K562 (cell line): ENCODE measurements at regions not wholly inside any gene's neighbourhood (a gene's known extent, or its start where the extent isn't known, plus 50 kb on each side); places are given as distances from the start of the nearest gene placed in this dataset.
"Not testable (repeated sequence)": the region's sequence is repeated elsewhere in the genome, so short reads cannot be mapped to it uniquely, and the experiment has no call there.

Source experiments
- ATAC-seq: fragments of 200-7000 bp; cut with Tn5 transposase; 3 replicates; pipeline ENCODE4 v1.9.1; 2020; ENCODE audit warnings: moderate library complexity
- BruUV-seq: library from RNA; stranded (reverse); fragments of 400-500 nt; replicated peaks from 2 replicates; lab custom pipeline; 2021; lab: Mats Ljungman, UMichigan
- CTCF ChIA-PET: fragments of 300-600 bp; formaldehyde crosslinking; extraction: SDS; loops from one replicate; lab custom pipeline; 2021; ENCODE audit warnings: low intra/inter-chr PET ratio; lab: Yijun Ruan, JAX
- POLR2A ChIA-PET: fragments of 300-600, 350-650 bp; sonication (Branson Sonifier 250); formaldehyde crosslinking; extraction: SDS; loops from one replicate; lab custom pipeline; 2021; ENCODE audit warnings: antibody characterized with exemption, inconsistent platforms; lab: Yijun Ruan, JAX
- DNase-seq, 4 experiments: peaks; one replicate each; pipeline versions ENCODE4 v3.0.0 to v3.0.0-alpha.2; 2011 to 2018; ENCODE audit warnings: low spot score in 3 of 4, mixed read lengths in 3 of 4; ENCODE audit errors: extremely low read depth in 1 of 4
- FAIRE-seq: peaks from 2 replicates; lab custom pipeline; 2011; peaks lifted over from hg19 to GRCh38; lab: Jason Lieb, UNC
- H2AFZ ChIP-seq: 2 replicates; pipeline ENCODE4 v1.6.0; 2011; ENCODE audit warnings: low read depth, low read length, control low read depth, inconsistent platforms
- H3K27ac ChIP-seq: fragments of 200-600 bp; 3 replicates; pipeline ENCODE4 v1.8.0; 2011; ENCODE audit warnings: low read depth, mild to moderate bottlenecking, control low read depth, inconsistent platforms, low read length, moderate library complexity, mixed read lengths; ENCODE audit errors: extremely low read depth
- H3K27me3 ChIP-seq, 2 experiments: fragments of 300-600 bp in 1 of 2; 2 replicates in 1 of 2; 3 replicates in 1 of 2; pipeline versions ENCODE4 v1.6.0 to v1.8.0; 2011; ENCODE audit warnings: inconsistent platforms in 2 of 2, low read length in 2 of 2, mild to moderate bottlenecking in 1 of 2, mixed read lengths in 1 of 2, moderate library complexity in 1 of 2; ENCODE audit not compliant: control insufficient read depth in 2 of 2, insufficient read depth in 2 of 2
- H3K36me3 ChIP-seq: fragments of 300-600 bp; 3 replicates; pipeline ENCODE4 v1.8.0; 2011; ENCODE audit warnings: mild to moderate bottlenecking, low read length, inconsistent platforms; ENCODE audit not compliant: control insufficient read depth, insufficient read depth
- H3K4me1 ChIP-seq, 2 experiments: fragments of 200-600 bp in 1 of 2; replicated peaks in 1 of 2; 2 replicates in 1 of 2; 3 replicates in 1 of 2; pipeline versions ENCODE4 v1.5.1 to v1.8.0; 2011; ENCODE audit warnings: inconsistent platforms in 2 of 2, low read length in 2 of 2, mild to moderate bottlenecking in 1 of 2, mixed read lengths in 1 of 2, moderate library complexity in 1 of 2; ENCODE audit not compliant: control insufficient read depth in 2 of 2, insufficient read depth in 2 of 2
- H3K4me2 ChIP-seq: 2 replicates; pipeline ENCODE4 v1.6.1; 2011; ENCODE audit warnings: low read length, control low read depth, inconsistent platforms, mixed read lengths; ENCODE audit not compliant: insufficient read depth
- H3K4me3 ChIP-seq: fragments of 200-600 bp; sonication (generic), shearing (Covaris generic); 2 replicates; pipeline ENCODE4 v1.5.1; 2016; ENCODE audit warnings: control low read depth, inconsistent platforms
- H3K79me2 ChIP-seq: fragments of 200-600 bp; 3 replicates; pipeline ENCODE4 v1.8.0; 2011; ENCODE audit warnings: low read length, inconsistent platforms; ENCODE audit not compliant: control insufficient read depth, insufficient read depth
- H3K9ac ChIP-seq, 2 experiments: 2 replicates each; pipeline versions ENCODE4 v1.6.0 to v1.6.1; 2011; ENCODE audit warnings: low read depth in 2 of 2, low read length in 2 of 2, control low read depth in 1 of 2, inconsistent platforms in 1 of 2, mild to moderate bottlenecking in 1 of 2, mixed read lengths in 1 of 2; ENCODE audit not compliant: insufficient read depth in 1 of 2
- H3K9me1 ChIP-seq: one replicate; pipeline ENCODE4 v1.6.0; 2011; ENCODE audit warnings: inconsistent platforms, mild to moderate bottlenecking, low read length, moderate library complexity; ENCODE audit not compliant: control insufficient read depth, insufficient read depth
- H3K9me3 ChIP-seq: replicated peaks from 2 replicates; pipeline ENCODE4 v1.5.1; 2011; ENCODE audit warnings: low read depth, low read length, inconsistent platforms; ENCODE audit not compliant: control insufficient read depth, insufficient read depth
- H4K20me1 ChIP-seq: replicated peaks from 2 replicates; pipeline ENCODE4 v1.6.1; 2011; ENCODE audit warnings: low read length, inconsistent platforms, mixed read lengths; ENCODE audit not compliant: control insufficient read depth, insufficient read depth
- WGBS: fragments of 100-300 bp; shearing (Covaris generic); methylation state at CpG from one replicate; pipeline ENCODE4 v1.1.6; 2016; ENCODE audit warnings: low coverage, mixed read lengths; ENCODE audit not compliant: insufficient coverage; ENCODE audit errors: missing lambda C conversion rate; 5-methylcytosine and 5-hydroxymethylcytosine counted together
- in situ Hi-C: fragments of 300-500 bp; cut with MboI; formaldehyde crosslinking; loops from 4 replicates; pipeline ENCODE4 v1.15.0; 2018; ENCODE audit warnings: inconsistent platforms, mixed read lengths
- intact Hi-C: fragments of 100-400 bp; cut with micrococcal nuclease; formaldehyde crosslinking; loops from 2 replicates; pipeline ENCODE4 v1.14.2; 2022

GRCh38 chr6:168840932-168841331, 399.9 kb downstream of the SMOC2 start:
- ATAC-seq, H2AFZ ChIP-seq, in situ Hi-C loops, H3K4me3 ChIP-seq, FAIRE-seq, BruUV-seq, H3K79me2 ChIP-seq, H3K9me3 ChIP-seq, DNase-seq, H3K9ac ChIP-seq, intact Hi-C loops, POLR2A ChIA-PET, H4K20me1 ChIP-seq, H3K4me2 ChIP-seq, H3K9me1 ChIP-seq, H3K27ac ChIP-seq, H3K36me3 ChIP-seq, H3K4me1 ChIP-seq, CTCF ChIA-PET: not testable (repeated sequence)
- 18% methylated on average over 33 of the region's 40 CpGs for WGBS
- H3K27me3 ChIP-seq = peaks cover 39 to 56% of the 10 kb centered on the region in 2 experiments

- 3% methylated on average over 9 of the region's 25 CpGs for WGBS
- in situ Hi-C loops, intact Hi-C loops, H3K79me2 ChIP-seq, CTCF ChIA-PET, H3K4me1 ChIP-seq, H3K4me3 ChIP-seq, DNase-seq, H3K9me3 ChIP-seq, H3K4me2 ChIP-seq, H3K9me1 ChIP-seq, ATAC-seq, H3K9ac ChIP-seq, H3K27ac ChIP-seq, H3K36me3 ChIP-seq, POLR2A ChIA-PET, H2AFZ ChIP-seq, BruUV-seq, H4K20me1 ChIP-seq, FAIRE-seq: not testable (repeated sequence)
- peaks cover 42 to 59% of the 10 kb centered on the region in 2 experiments for H3K27me3 ChIP-seq
These were observed 399.3 kb downstream of the SMOC2 start for GRCh38 chr6:168840299-168840698.
